Hematopoietic multipotent progenitor cell (in vitro differentiated cells): ENCODE measurements at regions not wholly inside any gene's neighbourhood (a gene's known extent, or its start where the extent isn't known, plus 50 kb on each side); places are given as distances from the start of the nearest gene placed in this dataset.
"Not testable (repeated sequence)": the region's sequence is repeated elsewhere in the genome, so short reads cannot be mapped to it uniquely, and the experiment has no call there.

Experiments
- DNase-seq, 3 donors: peaks; one replicate each; pipeline ENCODE4 v3.0.0-alpha.2; 2011 to 2015; ENCODE audit warnings: low read depth in 2 of 3, low spot score in 2 of 3

GRCh38 chr21:28334407-28334806 is 658.3 kb downstream of the LTN1 start:
- DNase-seq = no peak

GRCh38 chr21:28333578-28334075 is 659.0 kb downstream of the LTN1 start:
- no peak for DNase-seq

GRCh38 chr21:28332796-28333195 is 659.9 kb downstream of the LTN1 start:
- DNase-seq = no peak

GRCh38 chr21:28325618-28326017 is 667.1 kb downstream of the LTN1 start:
- DNase-seq = no peak

GRCh38 chr21:28324690-28325089 is 668.0 kb downstream of the LTN1 start:
- no peak for DNase-seq

- DNase-seq = no peak
Measured at GRCh38 chr21:28317177-28317950, 675.3 kb downstream of the LTN1 start.

GRCh38 chr21:28311411-28312190 is 681.1 kb downstream of the LTN1 start:
- no peak for DNase-seq

- DNase-seq = no peak
Measured at GRCh38 chr21:28310711-28311110, 682.0 kb downstream of the LTN1 start.

- no peak for DNase-seq
Measured at GRCh38 chr21:28310171-28310685, 682.4 kb downstream of the LTN1 start.

- no peak for DNase-seq
Measured at GRCh38 chr21:28309596-28309995, 683.1 kb downstream of the LTN1 start.

GRCh38 chr21:28308516-28308915 is 684.2 kb downstream of the LTN1 start:
- DNase-seq = no peak

GRCh38 chr21:28299946-28300345 is 692.7 kb downstream of the LTN1 start:
- DNase-seq = no peak

GRCh38 chr21:28298251-28298672 is 694.4 kb downstream of the LTN1 start:
- no peak for DNase-seq

GRCh38 chr21:28294051-28294450 is 698.6 kb downstream of the LTN1 start:
- DNase-seq = no peak

- DNase-seq = no peak
Measured at GRCh38 chr21:28283641-28284490, 708.8 kb downstream of the LTN1 start.

- no peak for DNase-seq
Measured at GRCh38 chr21:28282833-28283232, 709.8 kb downstream of the LTN1 start.

- DNase-seq = not testable (repeated sequence)
Measured at GRCh38 chr21:28281357-28281756, 711.3 kb downstream of the LTN1 start.

- DNase-seq = no peak
Measured at GRCh38 chr21:28280611-28281010, 712.1 kb downstream of the LTN1 start.

GRCh38 chr21:28277324-28277723 is 715.4 kb downstream of the LTN1 start:
- DNase-seq = no peak

GRCh38 chr21:28272272-28272992 is 720.2 kb downstream of the LTN1 start:
- no peak for DNase-seq
